Omental fat pad (tissue), 3 donors: ENCODE measurements at regions not wholly inside any gene's neighbourhood (a gene's known extent, or its start where the extent isn't known, plus 50 kb on each side); places are given as distances from the start of the nearest gene placed in this dataset.

ENCODE experiments used
- ATAC-seq: fragments of 150-250 bp; one replicate; pipeline ENCODE4 v1.9.1; 2016; ENCODE audit warnings: mild to moderate bottlenecking, moderate library complexity; ENCODE audit not compliant: low FRiP score
- DNase-seq: peaks from one replicate; pipeline ENCODE4 v3.0.0-alpha.2; 2019; ENCODE audit warnings: low spot score
- CTCF ChIP-seq, 3 donors: fragments of 450-650 bp; IDR thresholded peaks; one replicate each; pipeline ENCODE4 v1.5.1; 2016 to 2017; ENCODE audit warnings: antibody characterized with exemption in 3 of 3, mild to moderate bottlenecking in 3 of 3, moderate library complexity in 2 of 3

DNA sequence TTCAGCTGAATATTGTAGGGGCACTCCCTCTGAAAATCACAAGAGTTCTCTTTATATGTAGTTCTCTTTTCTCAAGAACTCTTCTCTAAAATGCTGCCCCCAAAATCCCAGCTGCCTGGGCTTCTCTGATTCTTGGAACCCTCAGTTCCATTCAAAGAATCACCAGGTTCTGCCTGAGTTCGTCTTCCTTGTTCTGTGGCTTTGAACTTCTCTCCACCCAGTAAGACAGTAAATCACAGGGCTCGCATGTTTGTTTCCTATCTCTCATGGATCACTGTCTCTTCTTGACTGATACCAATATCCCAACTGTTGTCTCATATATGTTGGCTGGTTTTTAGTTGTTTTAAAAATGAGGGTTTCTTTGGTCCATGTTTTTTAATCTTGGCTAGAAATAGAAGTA, 359.5 kb upstream of the CBLB start:
- TF ChIP-seq CTCF (IDR thresholded peaks at IDR 0.05) = no peak
- no peak for ATAC-seq

DNA sequence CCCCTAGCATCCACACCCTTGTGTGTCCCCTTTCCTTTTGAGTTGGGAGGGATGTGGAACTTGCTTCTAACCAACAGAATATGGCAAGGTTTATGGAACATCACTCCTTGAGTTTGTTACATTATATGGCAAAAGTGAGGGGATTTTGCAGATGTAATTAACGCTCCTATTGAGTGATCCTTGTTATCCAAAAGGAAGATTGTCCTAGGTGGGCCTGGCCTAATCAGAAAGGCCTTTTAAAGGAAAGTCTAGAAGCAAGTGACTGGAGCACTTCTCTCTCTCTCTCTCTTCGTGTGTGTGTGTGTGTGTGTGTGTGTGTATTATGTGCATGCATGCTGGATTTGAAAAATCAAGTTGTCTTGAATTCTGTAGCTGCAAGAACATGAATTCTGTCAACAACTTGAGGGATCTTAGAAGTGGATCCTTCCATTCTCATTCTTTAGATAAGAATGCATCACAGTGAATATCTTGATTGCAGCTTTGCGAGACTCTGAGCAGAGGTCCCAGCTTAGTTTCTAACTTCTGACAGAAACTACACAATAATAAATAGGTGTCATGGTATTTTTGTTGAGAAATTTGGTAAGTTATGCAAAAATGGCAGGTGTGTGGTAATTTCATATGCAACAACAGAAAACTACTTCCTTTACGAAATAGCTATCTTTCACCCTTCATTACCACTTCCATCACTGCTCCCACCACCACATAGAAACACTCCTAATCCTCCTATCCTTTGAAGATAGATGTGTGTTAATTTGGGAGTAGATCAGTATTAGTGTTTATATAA, 360.9 kb upstream of the CBLB start:
- TF ChIP-seq CTCF (IDR thresholded peaks at IDR 0.05) = no peak
- DNase-seq = no peak
- ATAC-seq = no peak

More for the DNA sequence above, 359.5 kb upstream of the CBLB start:
- no peak for DNase-seq

- TF ChIP-seq CTCF (IDR thresholded peaks at IDR 0.05) = no peak
- no peak for DNase-seq
- ATAC-seq = no peak
These were observed 362.3 kb upstream of the CBLB start for GRCh38 chr3:106231086-106231485.

DNA sequence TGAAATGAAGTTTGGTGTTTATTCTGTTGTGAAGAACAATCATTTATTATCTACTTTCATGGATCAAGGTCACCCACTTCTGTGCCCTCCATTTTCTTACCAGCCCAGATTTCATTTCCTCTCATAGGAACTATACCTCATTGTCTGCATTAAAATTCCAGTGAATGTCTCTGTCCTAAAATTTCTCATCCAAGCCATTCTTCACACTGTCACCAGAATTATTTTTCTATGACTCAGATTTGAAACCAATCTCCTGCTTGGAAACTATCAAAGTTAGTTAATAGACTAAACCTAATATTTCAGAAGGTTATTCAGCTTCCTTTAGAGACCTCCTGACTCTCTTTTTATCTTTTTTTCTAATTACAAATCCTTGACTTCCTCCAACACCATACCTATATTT, 364.1 kb upstream of the CBLB start:
- ATAC-seq (no peak), DNase-seq (no peak)
- no peak for TF ChIP-seq CTCF (IDR thresholded peaks at IDR 0.05)

- TF ChIP-seq CTCF (IDR thresholded peaks at IDR 0.05) = no peak
- DNase-seq (no peak), ATAC-seq (no peak)
These were observed 370.4 kb upstream of the CBLB start for GRCh38 chr3:106239195-106239697.

DNA sequence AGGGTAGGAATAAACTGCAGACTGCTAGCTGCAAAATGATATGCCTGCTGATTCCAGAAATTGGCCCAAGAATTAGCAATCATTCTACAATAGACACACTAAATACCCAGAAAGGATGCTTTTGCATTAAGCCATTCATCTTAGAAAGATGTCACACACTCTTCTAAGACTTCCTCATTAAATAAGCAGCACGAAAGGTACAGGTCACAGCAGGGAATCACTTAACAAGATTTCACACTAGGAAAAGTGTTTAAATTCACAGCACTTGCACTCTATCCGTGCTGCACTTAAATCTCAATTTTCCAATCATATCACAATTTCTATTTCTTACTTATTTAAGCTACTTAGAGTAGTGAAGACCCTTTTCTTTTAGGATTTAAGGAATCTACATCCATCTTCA, 372.8 kb upstream of the CBLB start:
- TF ChIP-seq CTCF (IDR thresholded peaks at IDR 0.05) = no peak
- no peak for ATAC-seq

GRCh38 chr3:106242781-106243180, 374.0 kb upstream of the CBLB start:
- TF ChIP-seq CTCF (IDR thresholded peaks at IDR 0.05) = no peak
- no peak for DNase-seq
- ATAC-seq = no peak

More for the DNA sequence above, 372.8 kb upstream of the CBLB start:
- no peak for DNase-seq
